ENCODE measurements at regions not wholly inside any gene's neighbourhood (a gene's known extent, or its start where the extent isn't known, plus 50 kb on each side); places are given as distances from the start of the nearest gene placed in this dataset.

DNA sequence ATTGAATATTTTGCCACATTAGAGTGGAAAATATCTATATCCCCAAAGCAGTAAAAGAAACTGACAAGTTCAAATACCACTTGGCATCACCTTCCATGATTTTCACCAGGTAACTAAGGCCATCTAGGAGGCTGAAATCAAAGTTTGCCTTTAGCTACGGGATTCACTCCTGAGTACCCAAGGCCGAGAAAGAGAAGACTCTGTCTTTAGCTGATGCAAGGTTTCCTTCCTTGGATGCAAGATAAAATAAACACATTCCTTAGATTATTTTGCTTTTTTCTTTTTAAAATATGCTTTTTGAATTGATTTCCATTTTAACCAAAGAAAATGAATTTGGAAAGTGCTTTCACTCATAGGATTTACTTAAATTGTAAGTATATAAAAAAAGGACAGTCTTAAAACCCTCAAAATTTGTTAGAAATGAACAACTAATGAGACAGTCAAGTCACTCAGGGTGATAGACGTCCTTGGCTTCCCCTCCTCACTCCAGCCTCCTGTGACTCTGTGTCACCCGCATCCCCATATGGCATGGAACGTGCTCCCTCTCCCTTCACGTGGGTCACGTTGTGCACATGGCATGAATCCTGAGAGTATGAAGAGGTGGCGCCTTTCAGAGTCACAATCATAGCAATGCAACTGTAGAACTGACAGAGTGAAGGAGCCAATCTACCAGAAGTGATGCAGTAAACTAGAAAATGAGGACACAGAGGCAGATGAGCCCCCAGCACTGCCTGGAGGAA lies 148.4 kb downstream of the RTP4 start:
- intact Hi-C loops (cut with DNase I; ENCODE audit: low total_unique reads) = no loop called here

DNA sequence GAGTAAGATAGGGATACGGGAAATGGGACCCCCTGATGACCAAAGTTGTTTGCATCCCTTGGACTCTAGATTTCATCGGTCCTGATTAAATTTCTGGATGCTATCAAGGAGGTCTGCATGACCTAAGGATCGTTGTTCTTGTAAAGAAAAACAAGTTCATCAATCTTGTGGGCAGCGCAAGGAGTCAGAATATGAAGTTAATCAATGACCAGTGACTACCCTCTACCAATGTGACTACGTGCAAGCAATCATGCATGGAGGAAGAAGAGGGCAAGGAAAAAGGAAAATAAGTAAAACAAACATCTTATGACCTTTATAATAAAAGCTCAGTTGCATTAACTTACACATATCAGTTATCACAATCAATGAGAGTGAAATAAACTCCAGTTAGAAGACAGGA lies 139.7 kb downstream of the RTP4 start:
- H3K9me3 ChIP-seq = no peaks in the 10 kb centered on the region
- TF ChIP-seq POLR2A (IDR thresholded peaks at IDR 0.05) = no peak
- TF ChIP-seq, protein P1, sequence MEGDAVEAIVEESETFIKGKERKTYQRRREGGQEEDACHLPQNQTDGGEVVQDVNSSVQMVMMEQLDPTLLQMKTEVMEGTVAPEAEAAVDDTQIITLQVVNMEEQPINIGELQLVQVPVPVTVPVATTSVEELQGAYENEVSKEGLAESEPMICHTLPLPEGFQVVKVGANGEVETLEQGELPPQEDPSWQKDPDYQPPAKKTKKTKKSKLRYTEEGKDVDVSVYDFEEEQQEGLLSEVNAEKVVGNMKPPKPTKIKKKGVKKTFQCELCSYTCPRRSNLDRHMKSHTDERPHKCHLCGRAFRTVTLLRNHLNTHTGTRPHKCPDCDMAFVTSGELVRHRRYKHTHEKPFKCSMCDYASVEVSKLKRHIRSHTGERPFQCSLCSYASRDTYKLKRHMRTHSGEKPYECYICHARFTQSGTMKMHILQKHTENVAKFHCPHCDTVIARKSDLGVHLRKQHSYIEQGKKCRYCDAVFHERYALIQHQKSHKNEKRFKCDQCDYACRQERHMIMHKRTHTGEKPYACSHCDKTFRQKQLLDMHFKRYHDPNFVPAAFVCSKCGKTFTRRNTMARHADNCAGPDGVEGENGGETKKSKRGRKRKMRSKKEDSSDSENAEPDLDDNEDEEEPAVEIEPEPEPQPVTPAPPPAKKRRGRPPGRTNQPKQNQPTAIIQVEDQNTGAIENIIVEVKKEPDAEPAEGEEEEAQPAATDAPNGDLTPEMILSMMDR (IDR thresholded peaks at IDR 0.05) = no peak
- WGBS, 2 donors = 57 to 74% methylated on average over 5 of the region's 5 CpGs
- H3K27ac ChIP-seq = no peak overlapping the region
- no peak overlapping the region for H3K4me3 ChIP-seq
- no peaks in the 10 kb centered on the region for H3K27me3 ChIP-seq
- no peak for DNase-seq
- H3K4me1 ChIP-seq = no peaks in the 10 kb centered on the region
- intact Hi-C loops (cut with DNase I; ENCODE audit: low total_unique reads) = no loop called here
- H3K36me3 ChIP-seq (ENCODE audit: low read depth, missing control alignments) = no peaks in the 10 kb centered on the region

More for the DNA sequence above, 148.4 kb downstream of the RTP4 start:
- Histone ChIP-seq H3K4me1 (peaks cover 16% of the 10 kb centered on the region), H3K9me3 (no peaks in the 10 kb centered on the region), H3K27me3 (no peaks in the 10 kb centered on the region), H3K27ac (no peak overlapping the region), H3K4me3 (no peak overlapping the region), H3K36me3 (ENCODE audit: low read depth, missing control alignments) (no peaks in the 10 kb centered on the region)
- TF ChIP-seq, protein P1 (IDR thresholded peaks at IDR 0.05) = no peak
- no peak for TF ChIP-seq POLR2A (IDR thresholded peaks at IDR 0.05)
- 68 to 71% methylated on average over 8 of the region's 8 CpGs for WGBS, 2 donors
- DNase-seq = no peak

DNA sequence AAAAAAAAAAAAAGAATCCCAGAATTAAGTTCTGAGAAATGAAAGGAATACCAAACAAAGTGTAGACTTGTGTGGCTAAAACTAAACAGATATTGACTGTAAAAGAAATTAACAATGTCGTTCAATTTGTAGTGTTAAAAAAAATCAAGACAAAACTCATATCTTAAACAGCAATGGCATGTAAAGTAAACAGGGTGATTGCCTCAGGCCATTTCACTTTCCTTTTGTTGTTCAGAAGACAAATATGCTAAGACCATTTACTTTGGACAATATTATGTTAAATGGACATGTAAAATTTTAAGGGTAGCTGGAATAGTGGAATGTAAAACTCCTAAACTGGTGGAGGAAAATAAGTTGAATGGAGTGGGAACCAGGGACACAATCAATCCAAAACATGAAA lies 139.1 kb downstream of the RTP4 start:
- no peak overlapping the region for H3K4me3 ChIP-seq
- H3K27ac ChIP-seq = no peak overlapping the region
- no peaks in the 10 kb centered on the region for H3K27me3 ChIP-seq
- H3K36me3 ChIP-seq (ENCODE audit: low read depth, missing control alignments) = no peaks in the 10 kb centered on the region
- no peaks in the 10 kb centered on the region for H3K4me1 ChIP-seq
- intact Hi-C loops (cut with DNase I; ENCODE audit: low total_unique reads) = no loop called here
- no peak for DNase-seq
- no peak for TF ChIP-seq POLR2A (IDR thresholded peaks at IDR 0.05)
- TF ChIP-seq, protein P1 (IDR thresholded peaks at IDR 0.05) = no peak
- WGBS, 2 donors = 79 to 85% methylated on average over 1 of the region's 1 CpG
- H3K9me3 ChIP-seq = no peaks in the 10 kb centered on the region

GRCh38 chr3:187504435-187504834 lies 136.2 kb downstream of the RTP4 start:
- Histone ChIP-seq H3K27ac (no peak overlapping the region), H3K27me3 (no peaks in the 10 kb centered on the region), H3K9me3 (no peaks in the 10 kb centered on the region), H3K36me3 (ENCODE audit: low read depth, missing control alignments) (no peaks in the 10 kb centered on the region), H3K4me3 (no peak overlapping the region), H3K4me1 (peaks cover 9% of the 10 kb centered on the region)
- TF ChIP-seq, protein P1 (IDR thresholded peaks at IDR 0.05) = no peak
- no peak for TF ChIP-seq POLR2A (IDR thresholded peaks at IDR 0.05)
- intact Hi-C loops (cut with DNase I; ENCODE audit: low total_unique reads) = no loop called here
- DNase-seq = no peak
- WGBS, 2 donors = 59 to 74% methylated on average over 3 of the region's 3 CpGs

GRCh38 chr3:187498211-187498724 lies 130.1 kb downstream of the RTP4 start:
- no peaks in the 10 kb centered on the region for H3K36me3 ChIP-seq (ENCODE audit: low read depth, missing control alignments)
- no peaks in the 10 kb centered on the region for H3K27me3 ChIP-seq
- no peak for DNase-seq
- H3K9me3 ChIP-seq = no peaks in the 10 kb centered on the region
- 27 to 38% methylated on average over 3 of the region's 3 CpGs for WGBS, 2 donors
- H3K27ac ChIP-seq = no peak overlapping the region
- peaks cover 9% of the 10 kb centered on the region for H3K4me1 ChIP-seq
- no peak for TF ChIP-seq POLR2A (IDR thresholded peaks at IDR 0.05)
- TF ChIP-seq, protein P1 (IDR thresholded peaks at IDR 0.05) = no peak
- intact Hi-C loops (cut with DNase I; ENCODE audit: low total_unique reads) = no loop called here
- no peak overlapping the region for H3K4me3 ChIP-seq

Measured in testis (tissue), 2 donors.